Esophagus (tissue), 2 donors: ENCODE measurements at regions not wholly inside any gene's neighbourhood (a gene's known extent, or its start where the extent isn't known, plus 50 kb on each side); places are given as distances from the start of the nearest gene placed in this dataset.
A peak's percentile ranks its signal among the peaks of the same experiment; 100 is the strongest.
"Not testable (repeated sequence)": the region's sequence is repeated elsewhere in the genome, so short reads cannot be mapped to it uniquely, and the experiment has no call there.

Experiments used
- H3K27ac ChIP-seq, 2 donors: one replicate each; pipeline ENCODE4 v1.5.1; 2013; ENCODE audit warnings: low read depth in 2 of 2, mild to moderate bottlenecking in 2 of 2, inconsistent platforms in 1 of 2, low read length in 1 of 2, moderate library complexity in 1 of 2
- H3K27me3 ChIP-seq, 2 donors: one replicate each; pipeline ENCODE4 v1.6.1; 2013; ENCODE audit warnings: low read length in 2 of 2, control low read depth in 1 of 2, mild to moderate bottlenecking in 1 of 2; ENCODE audit not compliant: insufficient read depth in 2 of 2, control insufficient read depth in 1 of 2
- H3K36me3 ChIP-seq, 2 donors: one replicate each; pipeline ENCODE4 v1.6.1; 2013; ENCODE audit warnings: low read length in 1 of 2; ENCODE audit not compliant: control insufficient read depth in 2 of 2, insufficient read depth in 2 of 2
- H3K4me1 ChIP-seq, 2 donors: one replicate each; pipeline ENCODE4 v1.6.1; 2013; ENCODE audit warnings: low read length in 1 of 2; ENCODE audit not compliant: control insufficient read depth in 2 of 2, insufficient read depth in 2 of 2
- H3K4me3 ChIP-seq, 2 donors: one replicate each; pipeline ENCODE4 v1.5.1; 2013; ENCODE audit warnings: low read length in 2 of 2, mild to moderate bottlenecking in 2 of 2, low read depth in 1 of 2, moderate library complexity in 1 of 2
- H3K9me3 ChIP-seq, 2 donors: one replicate each; pipeline ENCODE4 v1.6.1; 2013; ENCODE audit warnings: mild to moderate bottlenecking in 2 of 2, low read depth in 1 of 2, low read length in 1 of 2, moderate library complexity in 1 of 2; ENCODE audit not compliant: control insufficient read depth in 2 of 2, insufficient read depth in 1 of 2
- WGBS, 2 donors: extraction: QIAGEN DNeasy Blood & Tissue Kit; methylation state at CpG; one replicate each; pipeline ENCODE4 v1.1.7; 2013; 5-methylcytosine and 5-hydroxymethylcytosine counted together
- donor health status: healthy with polysubstance abuse.
- donor health status: Bipolar disorder and iron deficiency.

GRCh38 chr15:66881173-66881905, 179.3 kb downstream of the SMAD6 start:
- Histone ChIP-seq H3K36me3 (no peaks in the 10 kb centered on the region), H3K4me3 (no peak overlapping the region), H3K4me1 (peaks cover 2% of the 10 kb centered on the region in 2 donors), H3K27ac (no peak overlapping the region), H3K9me3 (no peaks in the 10 kb centered on the region), H3K27me3 (no peaks in the 10 kb centered on the region)
- WGBS, 2 donors: 91 to 95% methylated on average over 12 of the region's 12 CpGs

GRCh38 chr15:66882251-66883020, 180.4 kb downstream of the SMAD6 start:
- no peaks in the 10 kb centered on the region for H3K27me3 ChIP-seq
- H3K4me1 ChIP-seq: peaks cover 0 to 2% of the 10 kb centered on the region in 2 donors
- H3K9me3 ChIP-seq: no peaks in the 10 kb centered on the region
- peak overlapping the region in 1 of 2 donors; percentile 47 for H3K27ac ChIP-seq
- H3K36me3 ChIP-seq: no peaks in the 10 kb centered on the region
- WGBS, 2 donors: 82 to 85% methylated on average over 11 of the region's 11 CpGs
- no peak overlapping the region for H3K4me3 ChIP-seq

DNA sequence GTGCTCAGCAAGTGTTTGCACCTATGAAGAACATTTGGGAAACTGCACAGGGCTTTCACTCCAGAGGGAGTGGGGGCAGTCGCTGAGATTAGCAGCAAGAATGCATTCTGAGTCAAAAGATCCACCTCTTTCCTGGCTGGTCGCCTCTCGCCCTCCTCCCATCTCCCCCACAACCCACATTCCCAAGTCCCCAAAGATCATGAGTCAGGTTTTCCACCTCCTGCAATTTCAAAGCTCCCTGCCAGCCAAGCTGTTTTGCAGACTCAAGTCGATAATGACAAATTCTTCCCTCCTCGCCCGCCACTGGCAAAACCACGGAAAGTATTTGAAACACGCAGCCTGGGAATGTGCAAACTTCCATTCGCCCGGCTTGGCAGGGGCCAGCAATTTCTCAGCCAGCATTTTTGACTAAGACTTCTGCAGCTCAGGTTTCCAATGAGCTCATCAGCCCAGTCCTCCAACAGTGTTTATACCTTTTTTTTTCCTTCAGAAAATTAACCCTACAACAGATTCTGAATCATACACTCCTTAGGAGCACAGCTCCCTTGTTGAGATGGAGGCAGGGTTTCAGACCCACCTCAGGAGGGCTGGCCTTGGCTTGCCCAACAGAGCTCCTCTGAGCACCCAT, 181.4 kb downstream of the SMAD6 start:
- no peaks in the 10 kb centered on the region for H3K27me3 ChIP-seq
- no peaks in the 10 kb centered on the region for H3K9me3 ChIP-seq
- peaks cover 0 to 2% of the 10 kb centered on the region in 2 donors for H3K4me1 ChIP-seq
- 11 to 16% methylated on average over 10 of the region's 10 CpGs for WGBS, 2 donors
- H3K27ac ChIP-seq: peak overlapping the region in 1 of 2 donors; percentile 63
- no peak overlapping the region for H3K4me3 ChIP-seq
- H3K36me3 ChIP-seq: no peaks in the 10 kb centered on the region

GRCh38 chr15:66884115-66884622, 181.2 kb upstream of the SMAD3 start:
- H3K36me3 ChIP-seq: no peaks in the 10 kb centered on the region
- WGBS, 2 donors: 77 to 83% methylated on average over 8 of the region's 8 CpGs
- H3K27ac ChIP-seq: peak overlapping the region in 1 of 2 donors; percentile 6
- no peaks in the 10 kb centered on the region for H3K27me3 ChIP-seq
- no peak overlapping the region for H3K4me3 ChIP-seq
- H3K4me1 ChIP-seq: peaks cover 0 to 2% of the 10 kb centered on the region in 2 donors
- H3K9me3 ChIP-seq: no peaks in the 10 kb centered on the region

GRCh38 chr15:66884661-66885237, 180.7 kb upstream of the SMAD3 start:
- Histone ChIP-seq H3K9me3 (no peaks in the 10 kb centered on the region), H3K4me3 (no peak overlapping the region), H3K27me3 (no peaks in the 10 kb centered on the region), H3K27ac (peak overlapping the region in 1 of 2 donors; percentile 6), H3K36me3 (no peaks in the 10 kb centered on the region), H3K4me1 (peaks cover 0 to 2% of the 10 kb centered on the region in 2 donors)
- WGBS, 2 donors: 95 to 96% methylated on average over 8 of the region's 8 CpGs

DNA sequence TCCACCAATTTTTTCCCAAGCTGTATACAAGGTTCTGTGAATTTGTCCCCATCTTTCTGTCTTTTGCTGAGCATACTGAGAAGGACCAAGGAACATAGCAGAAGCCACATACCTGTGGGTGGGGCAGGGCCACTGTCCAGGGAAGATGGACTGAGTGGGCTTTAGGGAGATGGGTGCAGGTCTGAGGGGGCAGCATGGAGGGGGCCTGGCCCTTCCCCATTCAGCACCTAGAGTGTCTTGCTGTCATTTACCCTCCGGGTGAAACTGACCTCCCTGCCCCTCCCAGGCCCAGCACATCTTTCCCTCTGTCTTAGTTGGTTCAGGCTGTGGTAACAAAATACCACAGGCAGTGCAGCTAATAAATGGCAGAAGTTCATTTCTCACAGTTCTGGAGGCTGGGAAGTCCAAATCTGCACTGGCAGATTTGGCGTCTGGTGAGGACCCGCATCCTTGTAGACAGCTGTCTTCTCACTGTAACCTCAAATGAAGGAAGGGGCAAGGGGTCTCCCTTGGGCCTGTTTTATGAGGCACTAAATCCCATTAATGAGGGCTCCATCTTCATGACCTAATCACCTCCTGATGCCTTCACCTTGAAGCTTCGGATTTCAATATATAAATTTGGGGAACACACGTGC, 180.0 kb upstream of the SMAD3 start:
- H3K4me3 ChIP-seq: no peak overlapping the region
- no peak overlapping the region for H3K27ac ChIP-seq
- H3K27me3 ChIP-seq: no peaks in the 10 kb centered on the region
- no peaks in the 10 kb centered on the region for H3K9me3 ChIP-seq
- no peaks in the 10 kb centered on the region for H3K36me3 ChIP-seq
- peaks cover 0 to 2% of the 10 kb centered on the region in 2 donors for H3K4me1 ChIP-seq
- 88 to 95% methylated on average over 5 of the region's 5 CpGs for WGBS, 2 donors

DNA sequence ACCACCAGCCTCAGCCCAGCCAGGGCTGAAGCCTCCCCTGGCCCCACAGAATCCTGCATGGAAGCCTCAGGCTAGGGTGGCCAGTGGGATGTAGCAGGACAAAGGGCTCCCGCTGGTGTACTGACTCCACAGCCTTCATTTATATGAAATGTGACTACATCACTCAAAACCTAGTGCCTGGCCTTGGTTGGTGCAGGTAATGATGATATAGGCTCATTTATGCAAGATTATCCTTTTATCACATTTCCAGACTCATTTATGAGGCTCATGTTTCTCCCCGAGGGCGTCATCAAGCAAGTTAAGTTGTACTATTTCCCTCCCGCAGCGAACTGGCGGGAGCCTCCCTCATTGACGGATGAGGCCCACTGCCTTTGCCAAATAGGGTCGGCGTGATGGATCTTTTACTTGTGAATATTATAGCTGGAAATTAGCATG, 179.1 kb upstream of the SMAD3 start:
- H3K4me1 ChIP-seq: peaks cover 0 to 2% of the 10 kb centered on the region in 2 donors
- H3K9me3 ChIP-seq: no peaks in the 10 kb centered on the region
- whole genome bisulfite sequencing, 2 donors: 86 to 87% methylated on average over 9 of the region's 9 CpGs
- H3K4me3 ChIP-seq: no peak overlapping the region
- H3K27me3 ChIP-seq: no peaks in the 10 kb centered on the region
- no peaks in the 10 kb centered on the region for H3K36me3 ChIP-seq
- no peak overlapping the region for H3K27ac ChIP-seq

DNA sequence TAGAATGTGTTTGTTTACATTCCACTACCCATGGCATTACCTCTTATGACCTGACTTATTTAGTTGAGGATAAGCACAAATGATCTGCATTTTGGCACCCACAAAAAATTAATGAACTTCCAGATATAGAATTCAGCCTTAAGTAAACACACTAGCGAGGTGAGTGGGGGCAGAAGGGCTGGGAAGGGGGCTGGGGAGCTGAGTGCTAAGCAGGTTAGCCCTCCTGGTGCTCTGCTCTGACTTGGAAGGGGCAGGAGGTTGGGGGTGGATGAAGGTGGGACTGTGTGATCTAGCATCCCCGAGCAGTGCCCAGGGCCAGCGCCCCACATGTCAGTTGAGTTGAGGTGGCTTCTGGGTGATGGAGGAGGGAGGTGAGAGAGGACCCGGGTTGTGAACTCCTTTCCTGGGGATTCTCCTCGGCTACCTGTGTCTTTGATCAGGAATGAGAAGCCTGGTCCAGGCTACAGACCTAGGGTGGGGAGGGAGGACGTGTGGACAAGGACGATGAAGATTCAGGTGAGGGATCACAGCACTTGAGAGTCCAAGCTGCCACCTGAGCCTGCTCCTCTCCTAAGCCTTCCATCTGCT, 178.6 kb upstream of the SMAD3 start:
- Histone ChIP-seq H3K36me3 (no peaks in the 10 kb centered on the region), H3K4me3 (no peak overlapping the region), H3K9me3 (no peaks in the 10 kb centered on the region), H3K27ac (no peak overlapping the region), H3K27me3 (no peaks in the 10 kb centered on the region), H3K4me1 (peaks cover 0 to 2% of the 10 kb centered on the region in 2 donors)
- WGBS, 2 donors: 83 to 89% methylated on average over 7 of the region's 7 CpGs

DNA sequence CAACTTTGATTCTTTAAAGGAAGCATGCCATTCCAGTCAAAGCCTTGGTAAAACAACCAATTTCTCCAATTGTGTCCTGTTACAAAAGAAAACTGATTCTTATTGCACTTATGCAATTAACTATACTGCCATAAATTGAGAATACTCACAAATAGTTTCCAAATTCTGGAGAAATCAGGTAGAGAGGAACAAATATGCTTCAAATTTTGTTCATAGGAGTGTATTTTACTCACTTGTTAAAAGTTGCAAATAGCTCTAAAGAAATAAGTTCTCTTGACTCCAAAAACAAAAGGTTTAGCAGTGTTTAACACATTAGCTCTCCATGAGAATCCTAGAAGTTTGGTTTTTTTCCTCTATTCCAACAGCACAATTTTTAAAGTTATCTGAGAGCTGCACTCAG, 176.1 kb upstream of the SMAD3 start:
- H3K36me3 ChIP-seq, H3K9me3 ChIP-seq, H3K4me1 ChIP-seq, H3K4me3 ChIP-seq, H3K27me3 ChIP-seq, H3K27ac ChIP-seq: not testable (repeated sequence)
